Left lung (tissue), 4 donors: ENCODE measurements at regions not wholly inside any gene's neighbourhood (a gene's known extent, or its start where the extent isn't known, plus 50 kb on each side); places are given as distances from the start of the nearest gene placed in this dataset.

Experiments used
- ATAC-seq: fragments of 200-7000 bp; cut with Tn5 transposase; one replicate; pipeline ENCODE4 v1.9.1; 2020; ENCODE audit warnings: moderate library complexity
- DNase-seq, 4 donors: peaks; one replicate each; pipeline ENCODE4 v3.0.0-alpha.2; 2013 to 2020
- H3K27ac ChIP-seq, 2 donors: fragments of 200-600 bp; sonication (generic) in 1 of 2; one replicate each; pipeline versions ENCODE4 v1.5.0 to v1.8.0; 2020 to 2021
- H3K27me3 ChIP-seq, 2 donors: fragments of 200-600 bp; sonication (generic) in 1 of 2; one replicate each; pipeline versions ENCODE4 v1.5.0 to v1.8.0; 2020 to 2021
- H3K36me3 ChIP-seq, 2 donors: fragments of 200-600 bp; sonication (generic) in 1 of 2; one replicate each; pipeline versions ENCODE4 v1.5.0 to v1.8.0; 2020 to 2021
- H3K4me1 ChIP-seq, 2 donors: fragments of 200-600 bp; one replicate each; pipeline ENCODE4 v1.8.0; 2021
- H3K4me3 ChIP-seq, 2 donors: fragments of 200-600 bp; sonication (generic) in 1 of 2; one replicate each; pipeline versions ENCODE4 v1.5.0 to v1.8.0; 2020 to 2021; ENCODE audit warnings: mild to moderate bottlenecking in 1 of 2
- H3K9me3 ChIP-seq, 2 donors: fragments of 200-600 bp; sonication (generic) in 1 of 2; one replicate each; pipeline versions ENCODE4 v1.5.0 to v1.8.0; 2020 to 2021
- CTCF ChIP-seq, 2 donors: fragments of 200-600 bp; sonication (generic) in 1 of 2; IDR thresholded peaks; one replicate each; pipeline versions ENCODE4 v1.5.0 to v1.8.0; 2021; ENCODE audit warnings: antibody characterized with exemption in 2 of 2
- intact Hi-C, 2 donors: fragments of 100-400 bp; cut with DNase I; formaldehyde crosslinking; loops; one replicate each; pipeline versions ENCODE4 v1.11.2 to v1.14.2; 2022
- donor health status: DM: no; HTN: yes; CAD: no.
- donor health status: DM: no; HTN: no; CAD: no.

GRCh38 chr16:9260666-9261065 is 169.2 kb downstream of the HAPSTR1 start:
- intact Hi-C loops = no loop called here
- peaks cover 0 to 20% of the 10 kb centered on the region in 2 donors for H3K27me3 ChIP-seq
- ATAC-seq (no peak), DNase-seq (no peak)
- no peak overlapping the region for H3K27ac ChIP-seq
- peaks cover 0 to 2% of the 10 kb centered on the region in 2 donors for H3K9me3 ChIP-seq
- no peaks in the 10 kb centered on the region for H3K4me1 ChIP-seq
- H3K4me3 ChIP-seq = no peak overlapping the region
- no peak for TF ChIP-seq CTCF (IDR thresholded peaks at IDR 0.05)
- no peaks in the 10 kb centered on the region for H3K36me3 ChIP-seq

GRCh38 chr16:9261376-9261775 is 169.9 kb downstream of the HAPSTR1 start:
- Histone ChIP-seq H3K27me3 (peaks cover 0 to 16% of the 10 kb centered on the region in 2 donors), H3K4me3 (no peak overlapping the region), H3K9me3 (peaks cover 0 to 3% of the 10 kb centered on the region in 2 donors), H3K4me1 (no peaks in the 10 kb centered on the region), H3K36me3 (no peaks in the 10 kb centered on the region), H3K27ac (no peak overlapping the region)
- intact Hi-C loops = no loop called here
- DNase-seq (no peak), ATAC-seq (no peak)
- no peak for TF ChIP-seq CTCF (IDR thresholded peaks at IDR 0.05)

- intact Hi-C loops = no loop called here
- Histone ChIP-seq H3K27me3 (peaks cover 0 to 5% of the 10 kb centered on the region in 2 donors), H3K36me3 (no peaks in the 10 kb centered on the region), H3K9me3 (peaks cover 0 to 3% of the 10 kb centered on the region in 2 donors), H3K4me3 (no peak overlapping the region), H3K27ac (no peak overlapping the region), H3K4me1 (no peaks in the 10 kb centered on the region)
- DNase-seq (no peak), ATAC-seq (no peak)
- no peak for TF ChIP-seq CTCF (IDR thresholded peaks at IDR 0.05)
Measured at GRCh38 chr16:9262941-9263715, 171.7 kb downstream of the HAPSTR1 start.

- Histone ChIP-seq H3K4me1 (no peaks in the 10 kb centered on the region), H3K9me3 (peaks cover 0 to 3% of the 10 kb centered on the region in 2 donors), H3K36me3 (no peaks in the 10 kb centered on the region), H3K27me3 (no peaks in the 10 kb centered on the region), H3K27ac (no peak overlapping the region), H3K4me3 (no peak overlapping the region)
- no peak for TF ChIP-seq CTCF (IDR thresholded peaks at IDR 0.05)
- no peak for DNase-seq
- ATAC-seq = no peak
- intact Hi-C loops = no loop called here
Measured at GRCh38 chr16:9264067-9264466, 172.6 kb downstream of the HAPSTR1 start.

GRCh38 chr16:9268446-9268845 is 177.0 kb downstream of the HAPSTR1 start:
- ATAC-seq (no peak), DNase-seq (no peak)
- TF ChIP-seq CTCF (IDR thresholded peaks at IDR 0.05) = no peak
- Histone ChIP-seq H3K4me3 (no peak overlapping the region), H3K27me3 (no peaks in the 10 kb centered on the region), H3K9me3 (peaks cover 0 to 3% of the 10 kb centered on the region in 2 donors), H3K4me1 (no peaks in the 10 kb centered on the region), H3K27ac (no peak overlapping the region), H3K36me3 (no peaks in the 10 kb centered on the region)
- intact Hi-C loops = no loop called here
